ENCODE measurements at regions not wholly inside any gene's neighbourhood (a gene's known extent, or its start where the extent isn't known, plus 50 kb on each side); places are given as distances from the start of the nearest gene placed in this dataset.

DNA sequence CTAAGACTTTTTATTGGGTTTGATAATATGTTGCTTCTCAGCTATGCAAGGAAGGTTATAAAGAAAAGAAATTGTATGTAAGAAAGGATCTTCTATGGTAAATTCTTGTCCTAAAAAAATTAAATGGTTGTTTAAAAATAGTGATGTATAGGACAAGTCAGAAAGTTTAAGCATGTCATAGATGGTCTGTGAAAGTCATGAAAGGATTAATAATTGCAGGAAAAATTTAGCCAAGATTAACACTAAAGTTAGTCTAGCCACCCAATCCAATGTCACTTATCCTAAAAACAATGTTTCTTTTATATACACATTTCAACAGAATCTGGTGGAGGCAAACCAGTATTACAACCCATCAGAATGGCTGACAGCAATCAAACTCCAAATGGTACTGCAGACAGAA lies 1046.7 kb upstream of the SLC39A10 start:
- intact Hi-C loops (cut with micrococcal nuclease), result no loop called here
- Mint-ChIP-seq H3K4me1 (no peaks in the 10 kb centered on the region), H3K27ac (no peak overlapping the region), H3K4me3 (no peak overlapping the region), H3K27me3 (no peaks in the 10 kb centered on the region), H3K9me3 (peaks cover 6% of the 10 kb centered on the region), H3K36me3 (ENCODE audit: low read depth) (no peaks in the 10 kb centered on the region)
- CTCF ChIA-PET, result no interaction called here
- POLR2A ChIA-PET, result no interaction called here
- TF ChIP-seq, protein P1, sequence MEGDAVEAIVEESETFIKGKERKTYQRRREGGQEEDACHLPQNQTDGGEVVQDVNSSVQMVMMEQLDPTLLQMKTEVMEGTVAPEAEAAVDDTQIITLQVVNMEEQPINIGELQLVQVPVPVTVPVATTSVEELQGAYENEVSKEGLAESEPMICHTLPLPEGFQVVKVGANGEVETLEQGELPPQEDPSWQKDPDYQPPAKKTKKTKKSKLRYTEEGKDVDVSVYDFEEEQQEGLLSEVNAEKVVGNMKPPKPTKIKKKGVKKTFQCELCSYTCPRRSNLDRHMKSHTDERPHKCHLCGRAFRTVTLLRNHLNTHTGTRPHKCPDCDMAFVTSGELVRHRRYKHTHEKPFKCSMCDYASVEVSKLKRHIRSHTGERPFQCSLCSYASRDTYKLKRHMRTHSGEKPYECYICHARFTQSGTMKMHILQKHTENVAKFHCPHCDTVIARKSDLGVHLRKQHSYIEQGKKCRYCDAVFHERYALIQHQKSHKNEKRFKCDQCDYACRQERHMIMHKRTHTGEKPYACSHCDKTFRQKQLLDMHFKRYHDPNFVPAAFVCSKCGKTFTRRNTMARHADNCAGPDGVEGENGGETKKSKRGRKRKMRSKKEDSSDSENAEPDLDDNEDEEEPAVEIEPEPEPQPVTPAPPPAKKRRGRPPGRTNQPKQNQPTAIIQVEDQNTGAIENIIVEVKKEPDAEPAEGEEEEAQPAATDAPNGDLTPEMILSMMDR (IDR thresholded peaks at IDR 0.05), result no peak
- ATAC-seq (ENCODE audit: low read depth), result no peak
- DNase-seq, result no peak

DNA sequence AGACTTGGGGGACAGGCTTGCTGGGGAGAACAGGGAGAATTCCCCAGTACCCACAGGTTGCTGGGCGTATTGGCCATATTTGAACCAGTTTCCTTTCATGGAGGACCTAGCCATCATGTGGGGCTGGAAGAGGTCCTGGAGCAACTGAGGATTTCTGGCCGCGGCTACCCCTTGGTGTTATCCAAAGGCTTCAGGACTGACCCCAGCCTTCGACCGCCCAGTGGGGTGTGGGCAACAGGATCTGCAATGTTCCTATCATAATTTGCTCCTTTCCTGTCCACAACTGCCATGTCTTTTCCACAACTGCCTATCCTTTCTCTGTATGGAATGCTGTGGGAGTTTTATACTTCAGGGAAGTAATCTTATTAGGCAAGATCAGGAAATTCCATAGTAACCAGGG lies 1053.6 kb upstream of the SLC39A10 start:
- no peaks in the 10 kb centered on the region for H3K36me3 Mint-ChIP-seq (ENCODE audit: low read depth)
- DNase-seq, result no peak
- no peak overlapping the region for H3K27ac Mint-ChIP-seq
- H3K4me1 Mint-ChIP-seq, result no peaks in the 10 kb centered on the region
- ChIA-PET POLR2A (no interaction called here), CTCF (no interaction called here)
- H3K4me3 Mint-ChIP-seq, result no peak overlapping the region
- intact Hi-C loops (cut with micrococcal nuclease), result no loop called here
- no peaks in the 10 kb centered on the region for H3K27me3 Mint-ChIP-seq
- no peak for ATAC-seq (ENCODE audit: low read depth)
- TF ChIP-seq, protein P1 (IDR thresholded peaks at IDR 0.05), result no peak
- peaks cover 3% of the 10 kb centered on the region for H3K9me3 Mint-ChIP-seq

DNA sequence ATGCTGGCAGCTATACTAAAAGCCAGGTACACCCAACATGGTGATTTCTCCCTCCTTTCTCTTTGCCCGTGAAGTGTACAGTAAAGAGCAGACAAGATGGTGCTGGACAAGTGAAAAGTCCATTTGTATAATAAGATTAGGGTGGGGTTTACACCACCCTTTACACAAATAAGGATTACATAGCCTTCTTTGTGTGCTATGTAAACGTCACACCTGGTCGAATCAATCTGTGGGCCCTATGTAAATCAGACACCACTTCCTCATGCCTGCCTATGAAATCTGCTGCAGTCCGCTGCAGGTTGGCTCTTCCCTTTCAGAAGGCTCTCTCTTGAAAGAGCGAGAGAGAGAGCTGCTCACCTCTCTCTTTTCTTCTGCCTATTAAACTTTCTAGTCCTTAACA lies 1054.3 kb upstream of the SLC39A10 start:
- POLR2A ChIA-PET, result no interaction called here

DNA sequence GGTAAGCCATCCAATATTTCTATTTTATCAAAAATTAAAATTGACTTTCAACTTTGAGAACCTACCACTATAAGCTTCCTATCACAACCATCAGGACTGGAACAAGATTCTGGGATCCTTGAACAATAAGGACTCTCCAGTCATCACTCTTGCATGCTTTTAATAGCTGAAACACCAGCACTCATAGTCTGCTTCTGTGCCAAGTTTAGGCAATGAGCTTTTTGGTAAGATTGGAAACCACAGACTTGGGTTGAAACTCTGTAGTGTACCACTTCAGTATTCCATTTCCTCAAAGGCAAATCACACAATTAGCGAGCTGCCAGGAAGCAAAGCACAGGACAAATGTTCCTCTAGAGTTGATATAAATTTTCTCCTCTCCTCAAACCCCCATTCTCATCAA lies 1065.8 kb upstream of the SLC39A10 start:
- Mint-ChIP-seq H3K27me3 (no peaks in the 10 kb centered on the region), H3K4me1 (no peaks in the 10 kb centered on the region), H3K36me3 (ENCODE audit: low read depth) (no peaks in the 10 kb centered on the region), H3K9me3 (no peaks in the 10 kb centered on the region), H3K27ac (no peak overlapping the region), H3K4me3 (no peak overlapping the region)
- no peak for ATAC-seq (ENCODE audit: low read depth)
- CTCF ChIA-PET, result no interaction called here
- POLR2A ChIA-PET, result no interaction called here
- intact Hi-C loops (cut with micrococcal nuclease), result no loop called here
- no peak for DNase-seq
- TF ChIP-seq, protein P1 (IDR thresholded peaks at IDR 0.05), result no peak

More for the DNA sequence above, 1054.3 kb upstream of the SLC39A10 start:
- Mint-ChIP-seq H3K36me3 (ENCODE audit: low read depth) (no peaks in the 10 kb centered on the region), H3K4me1 (no peaks in the 10 kb centered on the region), H3K4me3 (no peak overlapping the region), H3K27ac (no peak overlapping the region), H3K27me3 (no peaks in the 10 kb centered on the region), H3K9me3 (peaks cover 3% of the 10 kb centered on the region)
- TF ChIP-seq, protein P1 (IDR thresholded peaks at IDR 0.05), result no peak
- no peak for ATAC-seq (ENCODE audit: low read depth)
- CTCF ChIA-PET, result no interaction called here
- no peak for DNase-seq
- intact Hi-C loops (cut with micrococcal nuclease), result no loop called here

DNA sequence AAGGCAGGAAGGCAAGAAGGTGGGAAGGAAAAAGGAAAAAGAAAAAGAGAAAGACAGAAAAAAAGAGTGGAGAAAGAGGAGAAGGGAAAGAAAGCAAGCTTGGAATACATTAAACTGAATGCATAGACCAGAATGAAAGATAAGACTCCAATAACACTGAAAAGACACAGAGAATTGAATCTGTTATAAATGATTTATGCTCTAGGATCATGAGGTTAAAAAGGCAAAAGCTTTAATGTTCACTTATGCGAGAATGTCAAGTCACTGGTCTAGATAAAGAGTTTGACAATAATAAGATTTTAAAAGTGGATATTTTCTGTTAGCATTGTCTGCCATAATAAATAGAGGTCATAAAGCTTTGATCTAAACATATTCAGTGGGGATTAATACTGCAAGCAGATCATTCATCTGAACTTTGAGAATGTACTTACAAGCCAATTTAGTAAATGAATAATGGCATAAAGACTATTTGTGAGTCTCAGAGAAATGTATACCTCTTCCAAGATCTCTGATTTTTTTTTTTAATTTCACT lies 1069.2 kb upstream of the SLC39A10 start:
- no peak overlapping the region for H3K4me3 Mint-ChIP-seq
- no peak overlapping the region for H3K27ac Mint-ChIP-seq
- DNase-seq, result no peak
- no peaks in the 10 kb centered on the region for H3K27me3 Mint-ChIP-seq
- intact Hi-C loops (cut with micrococcal nuclease), result no loop called here
- ChIA-PET POLR2A (no interaction called here), CTCF (no interaction called here)
- no peaks in the 10 kb centered on the region for H3K9me3 Mint-ChIP-seq
- no peaks in the 10 kb centered on the region for H3K36me3 Mint-ChIP-seq (ENCODE audit: low read depth)
- ATAC-seq (ENCODE audit: low read depth), result no peak
- TF ChIP-seq, protein P1 (IDR thresholded peaks at IDR 0.05), result no peak
- no peaks in the 10 kb centered on the region for H3K4me1 Mint-ChIP-seq
